K562 (cell line): ENCODE measurements at regions not wholly inside any gene's neighbourhood (a gene's known extent, or its start where the extent isn't known, plus 50 kb on each side); places are given as distances from the start of the nearest gene placed in this dataset.

Experiments used
- ATAC-seq: fragments of 200-7000 bp; cut with Tn5 transposase; 3 replicates; pipeline ENCODE4 v1.9.1; 2020; ENCODE audit warnings: moderate library complexity
- BruUV-seq: library from RNA; stranded (reverse); fragments of 400-500 nt; replicated peaks from 2 replicates; lab custom pipeline; 2021; lab: Mats Ljungman, UMichigan
- CTCF ChIA-PET: fragments of 300-600 bp; formaldehyde crosslinking; extraction: SDS; loops from one replicate; lab custom pipeline; 2021; ENCODE audit warnings: low intra/inter-chr PET ratio; lab: Yijun Ruan, JAX
- POLR2A ChIA-PET: fragments of 300-600, 350-650 bp; sonication (Branson Sonifier 250); formaldehyde crosslinking; extraction: SDS; loops from one replicate; lab custom pipeline; 2021; ENCODE audit warnings: antibody characterized with exemption, inconsistent platforms; lab: Yijun Ruan, JAX
- DNase-seq, 4 experiments: peaks; one replicate each; pipeline versions ENCODE4 v3.0.0 to v3.0.0-alpha.2; 2011 to 2018; ENCODE audit warnings: low spot score in 3 of 4, mixed read lengths in 3 of 4; ENCODE audit errors: extremely low read depth in 1 of 4
- FAIRE-seq: peaks from 2 replicates; lab custom pipeline; 2011; peaks lifted over from hg19 to GRCh38; lab: Jason Lieb, UNC
- H2AFZ ChIP-seq: 2 replicates; pipeline ENCODE4 v1.6.0; 2011; ENCODE audit warnings: low read depth, low read length, control low read depth, inconsistent platforms
- H3K27ac ChIP-seq: fragments of 200-600 bp; 3 replicates; pipeline ENCODE4 v1.8.0; 2011; ENCODE audit warnings: low read depth, mild to moderate bottlenecking, control low read depth, inconsistent platforms, low read length, moderate library complexity, mixed read lengths; ENCODE audit errors: extremely low read depth
- H3K27me3 ChIP-seq, 2 experiments: fragments of 300-600 bp in 1 of 2; 2 replicates in 1 of 2; 3 replicates in 1 of 2; pipeline versions ENCODE4 v1.6.0 to v1.8.0; 2011; ENCODE audit warnings: inconsistent platforms in 2 of 2, low read length in 2 of 2, mild to moderate bottlenecking in 1 of 2, mixed read lengths in 1 of 2, moderate library complexity in 1 of 2; ENCODE audit not compliant: control insufficient read depth in 2 of 2, insufficient read depth in 2 of 2
- H3K36me3 ChIP-seq: fragments of 300-600 bp; 3 replicates; pipeline ENCODE4 v1.8.0; 2011; ENCODE audit warnings: mild to moderate bottlenecking, low read length, inconsistent platforms; ENCODE audit not compliant: control insufficient read depth, insufficient read depth
- H3K4me1 ChIP-seq, 2 experiments: fragments of 200-600 bp in 1 of 2; replicated peaks in 1 of 2; 2 replicates in 1 of 2; 3 replicates in 1 of 2; pipeline versions ENCODE4 v1.5.1 to v1.8.0; 2011; ENCODE audit warnings: inconsistent platforms in 2 of 2, low read length in 2 of 2, mild to moderate bottlenecking in 1 of 2, mixed read lengths in 1 of 2, moderate library complexity in 1 of 2; ENCODE audit not compliant: control insufficient read depth in 2 of 2, insufficient read depth in 2 of 2
- H3K4me2 ChIP-seq: 2 replicates; pipeline ENCODE4 v1.6.1; 2011; ENCODE audit warnings: low read length, control low read depth, inconsistent platforms, mixed read lengths; ENCODE audit not compliant: insufficient read depth
- H3K4me3 ChIP-seq: fragments of 200-600 bp; sonication (generic), shearing (Covaris generic); 2 replicates; pipeline ENCODE4 v1.5.1; 2016; ENCODE audit warnings: control low read depth, inconsistent platforms
- H3K79me2 ChIP-seq: fragments of 200-600 bp; 3 replicates; pipeline ENCODE4 v1.8.0; 2011; ENCODE audit warnings: low read length, inconsistent platforms; ENCODE audit not compliant: control insufficient read depth, insufficient read depth
- H3K9ac ChIP-seq, 2 experiments: 2 replicates each; pipeline versions ENCODE4 v1.6.0 to v1.6.1; 2011; ENCODE audit warnings: low read depth in 2 of 2, low read length in 2 of 2, control low read depth in 1 of 2, inconsistent platforms in 1 of 2, mild to moderate bottlenecking in 1 of 2, mixed read lengths in 1 of 2; ENCODE audit not compliant: insufficient read depth in 1 of 2
- H3K9me1 ChIP-seq: one replicate; pipeline ENCODE4 v1.6.0; 2011; ENCODE audit warnings: inconsistent platforms, mild to moderate bottlenecking, low read length, moderate library complexity; ENCODE audit not compliant: control insufficient read depth, insufficient read depth
- H3K9me3 ChIP-seq: replicated peaks from 2 replicates; pipeline ENCODE4 v1.5.1; 2011; ENCODE audit warnings: low read depth, low read length, inconsistent platforms; ENCODE audit not compliant: control insufficient read depth, insufficient read depth
- H4K20me1 ChIP-seq: replicated peaks from 2 replicates; pipeline ENCODE4 v1.6.1; 2011; ENCODE audit warnings: low read length, inconsistent platforms, mixed read lengths; ENCODE audit not compliant: control insufficient read depth, insufficient read depth
- C11orf30 ChIP-seq: fragments of 450-650 bp; IDR thresholded peaks from 2 replicates; pipeline ENCODE4 v1.6.1; 2016; ENCODE audit warnings: low read depth, mild to moderate bottlenecking
- ESRRA ChIP-seq: fragments of 450-650 bp; IDR thresholded peaks from 2 replicates; pipeline ENCODE4 v1.6.1; 2014; ENCODE audit warnings: low read depth, mild to moderate bottlenecking, moderate library complexity, borderline replicate concordance
- HDAC8 ChIP-seq: fragments of 450-650 bp; IDR thresholded peaks from 2 replicates; pipeline ENCODE4 v1.6.1; 2016; ENCODE audit warnings: mild to moderate bottlenecking, missing genetic modification characterization, moderate library complexity, missing compliant biosample characterization
- HSF4 ChIP-seq: fragments of 250-450 bp; sonication (Bioruptor Pico); IDR thresholded peaks from 2 replicates; pipeline ENCODE4 v2.1.2; 2022; ENCODE audit warnings: mild to moderate bottlenecking, moderate library complexity, borderline replicate concordance
- KLF10 ChIP-seq: fragments of 250-450 bp; sonication (Bioruptor Pico); IDR thresholded peaks from 2 replicates; pipeline ENCODE4 v1.6.1; 2021; ENCODE audit warnings: matching md5 sums
- PTRF ChIP-seq: fragments of 450-650 bp; IDR thresholded peaks from 2 replicates; pipeline ENCODE4 v1.6.1; 2016; ENCODE audit warnings: mild to moderate bottlenecking, missing genetic modification characterization, missing compliant biosample characterization
- TRIM24 ChIP-seq, 2 experiments: fragments of 450-650 bp; IDR thresholded peaks; 2 replicates each; pipeline ENCODE4 v1.6.1; 2016
- ZNF41 ChIP-seq: fragments of 250-450 bp; sonication (Bioruptor Pico); conservative IDR thresholded peaks from 2 replicates; pipeline ENCODE4 v1.4.0; 2020; ENCODE audit warnings: mild to moderate bottlenecking
- ZNF785 ChIP-seq: fragments of 250-450 bp; sonication (Bioruptor Pico); IDR thresholded peaks from 2 replicates; pipeline ENCODE4 v1.4.0; 2020; ENCODE audit warnings: mild to moderate bottlenecking
- WGBS: fragments of 100-300 bp; shearing (Covaris generic); methylation state at CpG from one replicate; pipeline ENCODE4 v1.1.6; 2016; ENCODE audit warnings: low coverage, mixed read lengths; ENCODE audit not compliant: insufficient coverage; ENCODE audit errors: missing lambda C conversion rate; 5-methylcytosine and 5-hydroxymethylcytosine counted together
- in situ Hi-C: fragments of 300-500 bp; cut with MboI; formaldehyde crosslinking; loops from 4 replicates; pipeline ENCODE4 v1.15.0; 2018; ENCODE audit warnings: inconsistent platforms, mixed read lengths
- intact Hi-C: fragments of 100-400 bp; cut with micrococcal nuclease; formaldehyde crosslinking; loops from 2 replicates; pipeline ENCODE4 v1.14.2; 2022
- TF ChIP-seq, protein P1 (sequence below): fragments of 250-450 bp; sonication (Bioruptor Pico); IDR thresholded peaks from 2 replicates; pipeline ENCODE4 v1.5.0; 2021; ENCODE audit warnings: mild to moderate bottlenecking, moderate library complexity
- TF ChIP-seq, protein P2 (sequence below): fragments of 250-450 bp; sonication (Bioruptor Pico); IDR thresholded peaks from 2 replicates; pipeline ENCODE4 v1.8.0; 2021; ENCODE audit warnings: moderate library complexity, mild to moderate bottlenecking, inconsistent platforms
- TF ChIP-seq, protein P3 (sequence below): fragments of 250-450 bp; sonication (Bioruptor Pico); IDR thresholded peaks from 2 replicates; pipeline ENCODE4 v1.8.0; 2021; ENCODE audit warnings: moderate library complexity, mild to moderate bottlenecking, inconsistent platforms

DNA sequence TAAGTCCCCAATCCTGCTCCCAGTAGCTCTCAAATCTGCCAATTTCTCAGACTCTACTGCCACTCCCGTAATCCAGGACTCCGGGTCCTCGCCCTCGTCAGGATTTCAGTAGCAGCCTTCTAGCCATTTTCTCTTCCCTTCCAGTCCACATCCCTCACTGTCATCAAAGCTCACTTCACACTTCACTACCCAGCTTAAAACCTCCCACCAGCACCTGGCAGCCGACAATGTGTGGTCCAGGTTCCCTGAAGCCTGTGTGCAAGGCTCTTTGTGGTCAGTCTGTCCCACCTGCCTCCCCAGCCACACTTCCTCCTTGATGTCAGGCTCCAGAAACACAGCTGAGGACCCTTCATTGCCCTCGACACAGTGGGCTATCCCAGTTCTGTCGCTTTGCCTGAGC is 304.5 kb upstream of the ROPN1 start:
- in situ Hi-C loops: no loop called here

More for the DNA sequence above, 304.5 kb upstream of the ROPN1 start:
- intact Hi-C loops: no loop called here
- CTCF ChIA-PET: no interaction called here
- H3K27me3 ChIP-seq: no peaks in the 10 kb centered on the region; a peak in 1 of 5 replicates
- no peak overlapping the region for H3K4me3 ChIP-seq
- H3K36me3 ChIP-seq: no peaks in the 10 kb centered on the region
- no peak for ATAC-seq
- TF ChIP-seq ZNF41 (no peak), KLF10 (no peak), PTRF (no peak), ESRRA (no peak), TRIM24 (IDR thresholded peaks at IDR 0.05) (no peak), C11orf30 (no peak), ZNF785 (CRISPR knock-in tag) (no peak), HDAC8 (tag) (no peak), HSF4 (CRISPR knock-in tag) (no peak)
- TF ChIP-seq, protein P1, sequence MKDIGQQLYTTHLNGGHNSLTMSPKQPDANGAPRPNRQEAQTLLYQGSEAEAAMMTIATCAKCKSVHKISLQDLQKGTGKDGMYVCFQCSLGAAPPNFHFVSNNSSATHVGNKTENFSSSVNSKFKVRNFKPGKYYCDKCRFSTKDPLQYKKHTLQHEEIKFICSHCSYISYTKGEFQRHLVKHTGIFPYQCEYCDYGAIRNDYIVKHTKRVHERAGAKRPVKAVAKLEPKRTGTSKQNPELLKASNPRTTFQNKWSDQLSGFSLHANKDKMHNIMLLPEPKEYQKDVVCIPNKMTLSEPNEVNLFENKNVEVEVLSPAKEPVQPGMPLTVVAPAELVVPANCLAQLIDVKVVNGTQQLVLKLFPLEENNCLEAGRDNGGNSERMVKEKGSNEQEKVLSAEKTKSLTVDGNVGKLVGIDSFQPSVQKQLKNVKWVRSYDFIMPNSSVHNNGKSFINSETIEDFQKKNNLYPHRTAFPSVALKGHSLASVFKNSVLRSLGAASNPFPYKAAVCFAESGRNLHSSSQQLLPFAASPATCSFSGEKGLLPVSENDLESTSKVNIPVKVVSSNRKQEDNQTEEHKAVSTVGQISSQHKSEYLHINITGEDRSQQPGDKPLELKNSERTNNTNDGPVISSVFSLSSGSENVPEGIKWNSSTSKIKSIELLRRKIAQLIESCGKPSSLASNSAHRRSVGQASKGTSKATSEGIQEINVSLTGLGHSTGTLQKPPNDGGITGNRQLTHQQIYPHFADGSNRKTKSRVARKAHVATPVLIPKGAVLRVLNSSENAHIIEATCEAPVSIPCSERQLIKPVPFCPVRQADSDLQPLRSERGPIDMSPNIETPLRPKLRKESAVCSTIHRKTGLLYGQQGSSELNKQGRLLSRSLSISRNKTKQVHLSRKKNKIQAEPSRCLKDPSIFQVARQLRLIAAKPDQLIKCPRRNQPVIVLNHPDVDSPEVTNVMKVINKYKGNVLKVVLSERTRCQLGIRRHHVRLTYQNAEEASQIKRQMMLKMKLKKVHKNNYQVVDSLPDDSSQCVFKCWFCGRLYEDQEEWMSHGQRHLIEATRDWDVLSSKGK (CRISPR knock-in tag): no peak
- TF ChIP-seq, protein P2, sequence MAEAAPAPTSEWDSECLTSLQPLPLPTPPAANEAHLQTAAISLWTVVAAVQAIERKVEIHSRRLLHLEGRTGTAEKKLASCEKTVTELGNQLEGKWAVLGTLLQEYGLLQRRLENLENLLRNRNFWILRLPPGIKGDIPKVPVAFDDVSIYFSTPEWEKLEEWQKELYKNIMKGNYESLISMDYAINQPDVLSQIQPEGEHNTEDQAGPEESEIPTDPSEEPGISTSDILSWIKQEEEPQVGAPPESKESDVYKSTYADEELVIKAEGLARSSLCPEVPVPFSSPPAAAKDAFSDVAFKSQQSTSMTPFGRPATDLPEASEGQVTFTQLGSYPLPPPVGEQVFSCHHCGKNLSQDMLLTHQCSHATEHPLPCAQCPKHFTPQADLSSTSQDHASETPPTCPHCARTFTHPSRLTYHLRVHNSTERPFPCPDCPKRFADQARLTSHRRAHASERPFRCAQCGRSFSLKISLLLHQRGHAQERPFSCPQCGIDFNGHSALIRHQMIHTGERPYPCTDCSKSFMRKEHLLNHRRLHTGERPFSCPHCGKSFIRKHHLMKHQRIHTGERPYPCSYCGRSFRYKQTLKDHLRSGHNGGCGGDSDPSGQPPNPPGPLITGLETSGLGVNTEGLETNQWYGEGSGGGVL (CRISPR knock-in tag): no peak
- TF ChIP-seq, protein P3, sequence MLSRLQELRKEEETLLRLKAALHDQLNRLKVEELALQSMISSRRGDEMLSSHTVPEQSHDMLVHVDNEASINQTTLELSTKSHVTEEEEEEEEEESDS: no peak
- TF ChIP-seq, all 486 proteins: peak for 0
- no peak overlapping the region for H2AFZ ChIP-seq
- DNase-seq (no peak), FAIRE-seq (no peak)
- POLR2A ChIA-PET: no interaction called here
- no peaks in the 10 kb centered on the region for H3K79me2 ChIP-seq
- no peaks in the 10 kb centered on the region for H3K9me1 ChIP-seq
- no peak overlapping the region for H3K4me2 ChIP-seq
- H3K27ac ChIP-seq: no peak overlapping the region
- 0% methylated on average over 4 of the region's 7 CpGs for WGBS
- no peaks in the 10 kb centered on the region for H3K4me1 ChIP-seq
- H3K9ac ChIP-seq: no peak overlapping the region
- H3K9me3 ChIP-seq: no peaks in the 10 kb centered on the region
- no peaks in the 10 kb centered on the region for H4K20me1 ChIP-seq
- BruUV-seq: no TSS peak
